GM18909 (cell line): ENCODE measurements at regions not wholly inside any gene's neighbourhood (a gene's known extent, or its start where the extent isn't known, plus 50 kb on each side); places are given as distances from the start of the nearest gene placed in this dataset.
"Not testable (repeated sequence)": the region's sequence is repeated elsewhere in the genome, so short reads cannot be mapped to it uniquely, and the experiment has no call there.

Experiments
- ATAC-seq: cut with Tn5 transposase; IDR thresholded peaks from one replicate; pipeline ENCODE4 v1.9.1; 2021; ENCODE audit warnings: mild to moderate bottlenecking; ENCODE audit not compliant: unreplicated experiment, poor library complexity

DNA sequence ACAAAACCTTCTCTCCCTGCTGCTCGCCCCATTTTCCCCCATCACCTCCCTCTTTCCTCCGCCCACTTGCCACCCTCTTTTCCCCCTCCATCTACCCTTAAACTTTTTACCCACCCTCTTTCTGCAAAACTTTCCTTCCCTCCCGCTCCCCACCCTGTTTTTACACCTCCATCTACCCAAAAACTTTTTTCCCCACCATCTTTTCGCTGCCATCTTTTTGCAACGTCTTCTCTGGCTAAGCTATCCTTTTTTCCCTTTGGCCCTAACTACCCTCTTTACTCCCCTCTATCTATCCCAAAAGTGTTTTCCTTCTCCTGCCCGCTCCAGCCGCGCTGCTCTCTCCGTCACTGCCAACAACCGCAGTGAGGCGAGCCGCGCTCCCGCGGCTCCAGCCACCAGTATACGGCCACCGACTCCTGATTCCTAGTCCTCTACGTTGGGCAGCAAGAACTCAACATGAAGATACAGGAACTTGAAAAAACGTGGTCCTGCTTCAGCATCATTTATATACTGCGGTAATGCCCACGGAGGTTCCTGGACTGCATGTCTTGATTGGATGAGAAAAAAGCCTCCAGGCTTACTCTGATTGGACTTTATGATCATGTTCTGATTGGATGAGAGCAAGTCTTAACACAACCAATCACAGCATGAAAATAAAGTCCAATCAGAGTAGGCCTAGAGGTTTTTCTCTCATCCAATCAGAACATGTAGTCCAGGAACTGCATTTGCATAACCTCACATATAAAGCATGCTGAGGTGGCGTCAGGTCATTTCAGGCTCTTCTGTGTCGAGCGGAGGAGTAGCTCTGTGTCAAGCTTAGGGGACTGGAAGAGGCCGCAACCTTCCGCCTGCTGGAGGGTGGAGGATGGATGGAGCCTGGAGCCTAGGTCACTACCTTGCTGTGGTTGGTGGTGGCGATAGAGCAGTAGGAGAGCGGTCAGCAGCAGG, 79.9 kb upstream of the KCNJ18 start:
- ATAC-seq: not testable (repeated sequence)

DNA sequence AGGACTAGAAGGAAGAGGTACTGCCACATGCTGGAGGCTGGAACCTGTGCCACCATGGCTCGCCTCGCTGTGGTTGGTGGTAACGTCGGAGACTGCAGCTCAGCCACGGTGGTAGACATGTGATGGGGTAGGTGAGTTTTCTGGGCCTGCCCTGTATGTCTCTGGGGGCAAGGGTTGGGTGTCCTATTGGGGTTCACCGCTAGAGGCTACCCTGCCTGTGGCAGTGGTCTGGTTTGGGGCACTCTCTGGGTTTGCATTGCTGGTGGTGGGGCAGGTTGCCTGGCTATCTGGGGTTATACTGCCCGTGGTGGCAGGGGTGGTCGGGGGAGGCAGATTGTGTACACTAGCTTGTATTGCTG, 79.3 kb upstream of the KCNJ18 start:
- ATAC-seq: no peak

DNA sequence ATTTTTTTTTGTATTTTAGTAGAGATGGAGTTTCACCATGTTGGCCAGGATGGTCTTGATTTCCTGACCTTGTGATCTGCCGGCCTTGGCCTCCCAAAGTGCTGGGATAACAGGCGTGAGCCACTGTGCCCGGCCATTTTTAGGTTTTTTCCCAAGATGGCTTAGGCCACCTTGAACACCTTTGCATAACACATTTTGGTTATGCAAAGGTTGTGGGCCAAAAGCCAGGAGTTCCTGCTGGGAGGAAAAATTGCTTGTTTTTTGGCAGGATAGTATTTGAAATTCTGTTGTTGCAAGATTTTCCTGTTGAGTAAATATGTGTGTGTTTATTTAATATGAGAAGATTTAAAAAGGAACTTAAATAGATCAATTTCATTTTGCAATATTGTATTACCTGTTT, 65.3 kb upstream of the KCNJ18 start:
- not testable (repeated sequence) for ATAC-seq
